ENCODE measurements at regions not wholly inside any gene's neighbourhood (a gene's known extent, or its start where the extent isn't known, plus 50 kb on each side); places are given as distances from the start of the nearest gene placed in this dataset.

DNA sequence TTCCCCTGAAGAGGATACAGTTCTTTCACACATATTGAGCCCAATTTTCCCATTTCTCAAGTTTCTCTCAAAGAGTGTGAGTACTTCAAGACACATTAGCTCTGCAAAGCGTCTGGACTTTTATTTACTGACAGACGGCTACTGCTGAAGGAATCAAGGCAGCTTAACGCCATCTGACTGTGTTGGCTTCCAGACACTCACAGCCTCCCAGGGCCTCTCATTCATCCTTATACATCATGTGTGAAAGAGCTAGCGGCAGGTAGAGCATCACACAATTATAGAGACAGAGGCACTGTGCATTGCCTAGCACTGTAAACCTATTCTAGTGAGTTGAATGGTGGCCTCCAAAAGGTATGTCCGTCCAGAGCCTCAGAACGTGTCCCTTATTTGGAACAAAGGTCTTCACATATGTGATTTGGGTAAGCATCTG, 284.1 kb upstream of the STT3B start:
- DNase-seq (ENCODE audit: low spot score), result no peak

GRCh38 chr3:31249545-31249944, 283.2 kb upstream of the STT3B start:
- DNase-seq (ENCODE audit: low spot score), result no peak

DNA sequence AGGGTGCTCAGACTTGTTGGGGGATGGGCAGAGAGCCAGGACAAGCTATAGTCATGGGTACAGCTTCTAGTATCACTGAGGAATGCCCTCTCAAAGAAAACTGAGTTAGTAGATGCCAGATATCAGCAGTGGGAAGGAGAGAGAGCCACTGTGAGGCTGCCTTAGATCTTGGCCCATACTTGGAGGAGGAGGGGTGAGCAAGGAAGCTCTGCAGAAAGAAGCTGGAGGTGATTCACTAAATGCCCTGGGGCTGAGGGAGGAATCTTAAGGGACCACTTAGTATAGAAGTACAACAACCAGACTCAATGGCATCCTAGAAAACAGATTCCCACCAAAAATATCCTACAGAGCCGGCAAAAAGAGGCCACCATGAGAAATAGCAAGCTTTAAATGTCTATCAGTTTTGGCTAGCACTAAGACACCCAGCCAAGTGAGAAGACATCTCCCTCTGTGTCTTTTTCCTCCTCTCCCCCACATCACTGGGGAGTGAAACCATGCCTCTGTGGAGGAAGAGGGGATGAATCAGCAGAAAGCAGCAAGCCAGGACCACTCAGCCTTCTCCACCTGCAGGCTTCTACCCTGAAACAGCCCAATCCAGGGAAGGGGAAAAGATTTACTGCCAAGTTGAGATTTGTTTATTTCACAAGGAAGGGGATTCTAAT, 282.5 kb upstream of the STT3B start:
- no peak for DNase-seq (ENCODE audit: low spot score)

DNA sequence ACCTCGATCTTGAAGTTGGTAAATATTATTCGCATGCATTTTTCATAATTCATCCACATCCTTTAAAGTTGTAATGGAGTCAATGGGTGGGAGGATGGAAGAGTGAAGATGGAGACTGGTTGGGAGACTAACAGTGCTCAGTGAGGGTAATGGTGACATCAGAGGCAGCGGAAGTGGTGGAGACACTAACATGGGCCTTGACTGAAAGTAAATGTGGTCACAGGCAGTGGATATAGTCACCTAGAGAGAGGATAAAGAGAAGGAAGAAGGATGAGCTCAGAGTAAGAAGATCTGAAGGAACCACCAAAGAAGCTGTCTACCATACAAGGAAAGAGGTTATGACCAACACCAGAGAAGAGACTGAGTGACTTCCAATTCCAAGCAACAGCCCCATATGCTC, 281.6 kb upstream of the STT3B start:
- no peak for DNase-seq (ENCODE audit: low spot score)

DNA sequence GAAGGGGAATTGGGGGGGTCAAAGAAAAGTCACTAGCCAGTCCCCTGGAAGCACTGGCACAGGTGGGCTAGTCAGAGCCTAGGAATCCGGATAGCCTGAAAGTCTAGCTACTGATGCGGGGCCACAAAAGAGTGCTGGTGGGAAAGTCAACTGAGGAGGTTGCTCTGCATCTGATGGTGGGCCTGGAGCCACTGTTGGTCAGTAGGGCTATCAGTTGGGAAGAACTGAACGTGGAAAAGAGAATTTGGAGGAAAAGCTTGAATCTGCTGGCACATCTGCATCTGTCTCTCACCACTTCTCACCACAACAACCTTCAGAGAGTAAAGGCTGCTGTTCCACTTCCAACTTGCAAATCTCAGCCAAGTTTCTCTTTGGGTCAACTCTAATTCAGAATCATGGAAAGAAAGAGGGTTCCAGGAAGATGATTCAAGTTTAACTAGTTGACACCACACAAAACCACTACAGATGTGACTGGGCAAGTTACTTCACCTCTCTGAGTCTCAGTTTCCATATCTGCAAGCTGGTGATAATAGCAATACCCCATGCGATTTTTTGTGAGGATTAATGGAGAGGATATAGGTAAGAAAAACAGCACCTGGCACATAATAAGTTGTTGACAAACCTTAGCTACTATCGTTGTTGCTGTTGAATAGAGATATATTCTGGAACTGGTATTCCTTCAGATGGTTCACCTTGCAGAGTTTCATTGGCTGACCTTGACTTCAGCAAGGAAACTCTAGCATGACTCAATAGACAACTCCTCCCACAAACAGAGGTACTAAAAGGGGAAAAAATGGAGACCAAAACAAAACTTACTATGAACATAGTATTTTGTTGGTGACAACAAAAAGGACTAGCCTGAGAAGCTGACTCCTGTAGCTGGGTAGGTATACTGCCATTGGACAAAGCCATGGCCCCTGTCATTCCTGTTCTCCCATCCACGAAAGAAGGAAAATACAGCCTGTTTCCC, 280.2 kb upstream of the STT3B start:
- DNase-seq (ENCODE audit: low spot score), result no peak

DNA sequence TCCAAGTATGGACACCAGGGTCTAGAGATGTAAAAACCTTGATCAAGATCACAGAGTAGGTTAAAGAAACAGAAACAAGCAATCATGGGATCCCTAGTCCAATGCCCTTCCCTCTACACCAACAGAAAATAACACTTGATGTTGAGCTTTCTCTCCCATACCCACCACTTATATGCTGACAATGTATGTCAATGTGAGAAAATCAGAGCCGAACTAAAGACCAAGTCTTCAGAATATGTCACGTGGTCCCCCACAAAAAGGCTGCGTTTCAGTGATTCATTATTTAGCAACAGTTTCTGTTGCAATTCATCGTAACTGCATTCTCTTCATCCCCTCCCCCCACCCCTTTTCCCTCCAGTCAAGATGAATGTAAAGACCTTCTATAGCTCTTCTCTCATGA, 278.9 kb upstream of the STT3B start:
- DNase-seq (ENCODE audit: low spot score), result no peak

DNA sequence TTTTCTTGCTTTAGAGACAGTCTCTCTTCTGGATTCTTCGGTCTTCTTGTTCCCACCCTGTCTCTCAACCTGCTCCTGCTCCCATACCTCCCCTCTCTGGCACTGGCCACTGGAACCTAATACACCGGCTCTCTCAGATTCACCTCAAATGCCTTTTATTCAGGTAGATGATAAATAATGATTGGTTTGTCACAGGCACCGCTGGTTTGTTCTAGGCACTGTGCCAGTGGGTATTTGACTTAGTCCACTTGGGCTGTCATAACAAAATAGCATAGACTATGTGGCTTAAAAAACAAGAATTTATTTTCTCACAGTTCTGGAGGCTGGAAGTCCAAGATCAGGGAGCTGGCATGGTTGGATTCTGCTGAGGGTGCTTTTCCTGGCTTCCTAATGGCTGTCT, 278.2 kb upstream of the STT3B start:
- no peak for DNase-seq (ENCODE audit: low spot score)

DNA sequence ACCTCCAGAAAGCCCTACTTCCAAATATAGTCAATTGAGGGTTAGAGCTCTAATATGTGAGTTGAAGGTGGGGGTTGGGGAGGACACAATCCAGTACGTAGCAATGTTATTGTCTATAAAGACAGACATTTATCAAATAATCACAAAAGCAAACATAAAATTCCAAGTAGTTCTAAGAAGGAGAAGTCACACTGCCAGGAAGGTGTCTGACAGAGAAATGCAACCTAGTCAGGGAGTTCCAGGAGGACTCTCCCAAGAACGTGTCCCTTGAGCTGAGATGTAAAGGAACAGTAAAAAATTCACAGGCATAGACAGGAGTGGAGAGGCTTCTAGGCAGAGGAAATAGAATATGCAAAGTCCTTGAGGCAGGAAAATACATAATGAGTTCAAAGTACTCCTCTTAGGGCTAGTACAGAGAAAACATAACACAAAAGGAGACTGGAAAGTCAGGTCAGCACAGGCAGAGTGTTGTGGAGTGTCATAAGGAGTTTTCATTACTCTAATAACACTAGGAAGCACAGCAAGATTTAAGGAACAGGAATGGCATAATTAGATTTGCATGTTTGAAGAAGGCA, 277.6 kb upstream of the STT3B start:
- DNase-seq (ENCODE audit: low spot score), result no peak

DNA sequence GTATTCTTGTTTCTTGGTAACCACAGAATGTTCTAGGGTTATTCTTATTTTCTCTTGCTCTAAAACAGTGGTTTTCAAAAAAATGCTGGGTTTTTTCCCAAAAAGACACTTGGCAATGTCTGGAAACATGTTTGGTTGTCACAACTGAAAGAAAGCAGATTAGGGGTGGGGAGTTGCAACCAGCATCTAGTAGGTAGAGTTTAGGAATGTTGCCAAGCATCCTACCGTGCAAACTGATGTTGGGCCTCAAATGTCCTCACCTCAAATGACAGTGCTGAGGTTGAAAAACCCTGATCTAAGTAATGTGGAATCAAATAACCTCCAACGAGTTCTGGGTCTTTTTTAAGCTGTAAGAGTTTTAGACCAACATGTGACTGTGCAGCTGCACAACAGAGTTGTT, 270.5 kb upstream of the STT3B start:
- DNase-seq (ENCODE audit: low spot score), result no peak

GRCh38 chr3:31263897-31264296, 268.8 kb upstream of the STT3B start:
- DNase-seq (ENCODE audit: low spot score), result no peak

GRCh38 chr3:31265646-31266428, 266.9 kb upstream of the STT3B start:
- DNase-seq (ENCODE audit: low spot score), result no peak

- DNase-seq (ENCODE audit: low spot score), result no peak
Measured at GRCh38 chr3:31268868-31269267, 263.9 kb upstream of the STT3B start.

- no peak for DNase-seq (ENCODE audit: low spot score)
Measured at GRCh38 chr3:31270010-31270409, 262.7 kb upstream of the STT3B start.

- no peak for DNase-seq (ENCODE audit: low spot score)
Measured at GRCh38 chr3:31274326-31275024, 258.2 kb upstream of the STT3B start.

DNA sequence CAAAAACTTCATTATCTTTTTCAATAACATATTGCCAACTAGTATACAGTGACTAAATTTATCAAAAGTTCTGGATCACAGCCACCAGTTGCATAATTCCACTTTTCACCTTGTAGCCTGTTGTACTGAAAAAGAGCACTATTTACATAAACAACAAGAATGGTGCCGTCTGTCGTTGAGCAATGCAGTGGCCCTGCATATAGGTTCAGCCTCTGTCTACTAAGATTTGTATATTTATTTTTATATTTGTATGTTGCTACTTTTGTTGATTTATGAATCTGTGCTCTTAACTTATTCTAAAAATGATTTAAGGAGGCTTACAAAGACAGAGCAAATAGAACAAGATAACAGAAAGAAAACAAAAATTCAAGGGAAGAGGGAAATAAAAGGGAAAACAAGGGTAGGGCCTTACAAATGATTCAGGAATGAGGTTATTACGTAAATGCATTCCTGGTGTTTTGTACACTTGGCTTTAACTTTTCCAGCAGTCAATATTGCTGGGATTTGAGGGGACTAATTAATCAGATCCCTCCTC, 257.6 kb upstream of the STT3B start:
- peak; percentile 11 for DNase-seq (ENCODE audit: low spot score)

DNA sequence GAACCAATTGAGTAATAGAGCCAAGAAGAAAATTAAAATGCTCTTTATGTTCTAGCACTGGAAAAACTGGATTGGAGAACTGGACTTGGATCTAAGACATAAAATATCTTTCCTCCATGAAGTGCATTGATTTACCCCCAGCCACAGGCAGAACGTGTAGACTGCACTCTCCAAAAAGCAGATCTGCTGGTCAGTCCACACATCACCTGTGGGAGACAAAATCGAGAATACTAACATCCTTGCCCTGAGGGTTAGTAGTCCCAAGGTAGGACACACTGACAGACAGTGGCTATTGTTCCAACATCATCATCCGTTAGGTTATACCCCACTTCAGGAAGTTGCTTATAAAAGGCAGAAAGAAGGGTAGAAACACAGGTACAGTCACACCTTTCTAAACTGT, 257.1 kb upstream of the STT3B start:
- DNase-seq (ENCODE audit: low spot score), result no peak

- no peak for DNase-seq (ENCODE audit: low spot score)
Measured at GRCh38 chr3:31277582-31277981, 255.1 kb upstream of the STT3B start.

DNA sequence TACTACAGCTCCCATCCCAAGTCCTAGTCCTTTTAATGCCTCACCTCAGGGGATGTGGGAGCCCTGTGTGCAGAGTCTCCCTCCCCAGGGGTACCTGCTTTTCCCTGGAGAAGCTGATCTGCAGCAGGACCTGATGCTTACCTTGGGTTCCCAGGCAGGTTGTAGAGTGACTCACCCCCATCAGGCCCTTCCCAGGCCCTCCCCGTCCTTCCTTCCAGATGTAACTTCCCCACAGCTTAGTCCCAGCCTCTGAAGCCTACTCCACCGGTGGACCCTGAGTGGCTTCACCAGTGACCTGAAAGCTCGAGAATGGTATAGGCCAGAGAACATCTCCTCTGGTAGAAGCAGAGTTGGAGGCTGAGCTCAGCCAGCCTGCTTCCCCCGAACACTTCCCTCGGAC, 254.2 kb upstream of the STT3B start:
- no peak for DNase-seq (ENCODE audit: low spot score)

GRCh38 chr3:31284776-31285175, 247.9 kb upstream of the STT3B start:
- no peak for DNase-seq (ENCODE audit: low spot score)

- no peak for DNase-seq (ENCODE audit: low spot score)
Measured at GRCh38 chr3:31285833-31286486, 246.8 kb upstream of the STT3B start.

- DNase-seq (ENCODE audit: low spot score), result no peak
Measured at GRCh38 chr3:31288224-31288623, 244.5 kb upstream of the STT3B start.

Data from H4 (cell line).